HG03066 (cell line): ENCODE measurements at regions not wholly inside any gene's neighbourhood (a gene's known extent, or its start where the extent isn't known, plus 50 kb on each side); places are given as distances from the start of the nearest gene placed in this dataset.

Experiments used
- ATAC-seq: cut with Tn5 transposase; IDR thresholded peaks from one replicate; pipeline ENCODE4 v1.9.1; 2021; ENCODE audit warnings: low read depth; ENCODE audit not compliant: unreplicated experiment

GRCh38 chr18:42582266-42582665, 533.2 kb downstream of the RIT2 start:
- ATAC-seq, result no peak

GRCh38 chr18:42583283-42583731, 532.2 kb downstream of the RIT2 start:
- ATAC-seq, result no peak

- ATAC-seq, result no peak
These were observed 528.9 kb downstream of the RIT2 start for GRCh38 chr18:42586601-42587000.

- ATAC-seq, result no peak
These were observed 526.7 kb downstream of the RIT2 start for GRCh38 chr18:42588786-42589185.

GRCh38 chr18:42604820-42605219, 510.7 kb downstream of the RIT2 start:
- ATAC-seq, result no peak

GRCh38 chr18:42606886-42607495, 508.5 kb downstream of the RIT2 start:
- ATAC-seq, result no peak

- ATAC-seq, result no peak
These were observed 504.4 kb downstream of the RIT2 start for GRCh38 chr18:42611134-42611533.

- no peak for ATAC-seq
These were observed 500.7 kb downstream of the RIT2 start for GRCh38 chr18:42614619-42615293.

- ATAC-seq, result no peak
These were observed 498.3 kb downstream of the RIT2 start for GRCh38 chr18:42617221-42617620.

- no peak for ATAC-seq
These were observed 495.7 kb downstream of the RIT2 start for GRCh38 chr18:42619771-42620170.

- ATAC-seq, result no peak
These were observed 494.8 kb downstream of the RIT2 start for GRCh38 chr18:42620657-42621056.

- ATAC-seq, result no peak
These were observed 491.6 kb downstream of the RIT2 start for GRCh38 chr18:42623935-42624334.

GRCh38 chr18:42632801-42633200, 482.7 kb downstream of the RIT2 start:
- no peak for ATAC-seq

- no peak for ATAC-seq
These were observed 480.0 kb downstream of the RIT2 start for GRCh38 chr18:42635378-42636048.

GRCh38 chr18:42636309-42636708, 479.2 kb downstream of the RIT2 start:
- no peak for ATAC-seq

- ATAC-seq, result no peak
These were observed 475.3 kb downstream of the RIT2 start for GRCh38 chr18:42640160-42640559.

- no peak for ATAC-seq
These were observed 473.5 kb downstream of the RIT2 start for GRCh38 chr18:42641996-42642395.

- no peak for ATAC-seq
These were observed 470.8 kb downstream of the RIT2 start for GRCh38 chr18:42644729-42645131.

- ATAC-seq, result no peak
These were observed 466.0 kb downstream of the RIT2 start for GRCh38 chr18:42649331-42650035.

GRCh38 chr18:42654556-42654955, 460.9 kb downstream of the RIT2 start:
- ATAC-seq, result no peak

GRCh38 chr18:42657551-42657950, 457.9 kb downstream of the RIT2 start:
- no peak for ATAC-seq
